ENCODE measurements at regions not wholly inside any gene's neighbourhood (a gene's known extent, or its start where the extent isn't known, plus 50 kb on each side); places are given as distances from the start of the nearest gene placed in this dataset.
A peak's percentile ranks its signal among the peaks of the same experiment; 100 is the strongest.

DNA sequence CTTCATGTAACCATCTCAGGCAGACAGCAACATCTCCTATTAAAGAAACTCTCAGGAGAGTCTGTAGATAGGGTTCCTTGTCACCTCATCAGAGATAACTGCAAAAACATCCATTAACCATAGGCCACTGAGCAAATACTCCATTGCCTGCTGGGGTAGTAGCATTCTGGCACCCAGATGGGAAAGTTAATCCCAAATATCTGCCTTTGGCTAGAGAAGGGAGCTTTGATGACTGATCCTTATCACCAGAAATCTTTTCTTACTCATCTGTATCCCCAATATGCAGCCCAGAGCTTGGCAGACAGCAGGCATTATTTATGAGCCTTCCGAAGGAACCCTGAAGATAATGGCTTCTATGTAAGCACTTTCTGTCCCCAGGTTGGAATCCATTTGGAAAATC is 173.1 kb downstream of the MFSD1 start:
- no peak for DNase-seq

- no peak for DNase-seq
Observed at GRCh38 chr3:158976966-158977365, 175.1 kb downstream of the MFSD1 start.

DNA sequence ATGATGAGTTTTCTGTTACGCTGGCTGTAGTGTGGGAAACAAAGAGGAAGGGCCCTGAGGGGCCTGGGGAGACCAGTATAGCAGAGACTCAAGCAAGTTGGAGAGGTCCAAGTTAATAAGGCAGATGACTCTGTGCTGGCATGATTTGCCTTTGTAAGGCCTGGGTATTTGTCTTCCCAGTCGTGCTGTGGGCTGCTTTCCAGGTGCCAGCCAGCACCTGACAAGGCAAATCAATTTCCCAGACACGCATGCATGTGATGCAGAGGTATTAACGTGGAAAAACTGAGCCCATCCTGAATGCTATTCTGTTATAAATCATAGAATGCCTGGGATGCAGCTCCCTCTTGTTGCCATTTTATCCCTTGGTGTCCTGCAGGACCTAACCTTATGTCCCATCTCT is 175.6 kb downstream of the MFSD1 start:
- no peak for DNase-seq

GRCh38 chr3:158983216-158984099 is 181.6 kb downstream of the MFSD1 start:
- no peak for DNase-seq

- peak; percentile 49 for DNase-seq
Observed at GRCh38 chr3:158991146-158991705, 189.4 kb downstream of the MFSD1 start.

DNA sequence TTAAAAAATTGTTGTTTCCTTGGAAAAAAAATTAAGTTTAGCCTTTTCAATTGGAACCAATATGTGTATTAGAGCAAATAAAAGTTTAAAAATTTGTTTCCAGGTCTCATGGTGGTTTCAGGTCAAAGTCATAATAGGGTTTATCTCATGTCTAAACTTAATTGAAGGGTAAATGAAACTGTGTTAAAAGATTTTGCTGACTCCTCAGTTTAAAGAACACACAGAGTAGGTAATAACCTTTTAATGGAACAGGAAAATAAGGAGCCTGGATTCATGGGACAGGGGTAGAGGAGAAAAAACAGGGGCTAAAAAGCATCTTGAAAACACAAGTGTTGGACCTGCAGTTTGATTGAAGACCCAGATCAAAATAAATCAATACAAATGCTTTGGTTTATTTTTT is 190.6 kb downstream of the MFSD1 start:
- no peak for DNase-seq

DNA sequence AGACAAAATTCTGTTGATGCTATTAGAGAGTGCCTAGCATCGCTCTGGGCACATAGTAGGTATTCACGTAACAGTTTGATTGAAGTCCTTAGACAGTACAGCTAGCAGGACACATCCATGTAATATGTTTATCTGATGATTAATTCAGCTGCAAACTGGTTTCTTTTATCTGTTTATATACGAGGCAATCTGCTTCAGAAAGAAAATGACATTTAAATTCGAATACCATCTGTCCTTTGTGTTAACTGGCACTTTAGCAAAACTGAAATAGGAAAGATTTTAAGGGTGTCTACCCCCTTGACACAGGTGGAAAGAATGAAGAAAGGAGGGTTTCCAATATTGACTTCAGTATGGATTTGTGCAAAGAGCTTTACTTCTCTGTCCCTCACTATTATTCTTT is 192.5 kb downstream of the MFSD1 start:
- no peak for DNase-seq

DNA sequence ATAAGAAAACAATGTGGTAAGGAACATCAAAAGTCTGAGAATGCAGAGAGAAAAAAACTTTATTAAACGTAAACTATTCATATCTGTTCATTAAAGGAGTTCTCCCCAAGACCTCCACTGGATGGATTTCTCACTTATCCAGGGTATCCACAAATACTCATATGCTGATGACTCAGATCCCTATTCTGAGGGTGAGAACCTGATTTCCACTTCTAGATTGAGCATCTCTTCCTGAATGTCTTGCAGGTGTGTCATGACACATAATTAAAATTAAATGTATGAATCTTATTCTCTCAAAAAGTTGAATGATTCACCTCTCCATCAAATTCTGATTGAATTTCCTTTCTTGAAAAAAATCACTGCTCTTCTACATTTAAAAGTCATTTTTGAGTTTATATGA is 199.9 kb downstream of the MFSD1 start:
- DNase-seq, result no peak

DNA sequence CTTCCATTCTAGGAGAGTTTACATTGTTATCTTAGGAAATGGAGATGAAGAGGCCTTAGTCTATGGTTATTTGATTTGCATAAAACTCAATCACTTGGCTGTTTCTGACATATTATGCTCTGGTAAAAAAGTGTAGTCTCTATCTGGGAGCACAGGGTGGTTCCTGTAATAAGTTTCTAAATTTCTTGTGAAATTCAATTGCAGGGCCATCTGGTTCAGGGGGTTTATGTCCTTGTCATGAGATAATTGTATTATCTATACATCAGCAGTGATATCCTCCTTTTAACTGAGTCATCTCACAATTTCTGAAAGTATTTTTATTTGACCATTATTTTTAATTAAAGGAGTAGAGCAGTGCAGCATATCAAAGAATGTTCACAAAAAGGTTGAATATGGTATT is 203.3 kb downstream of the MFSD1 start:
- no peak for DNase-seq

DNA sequence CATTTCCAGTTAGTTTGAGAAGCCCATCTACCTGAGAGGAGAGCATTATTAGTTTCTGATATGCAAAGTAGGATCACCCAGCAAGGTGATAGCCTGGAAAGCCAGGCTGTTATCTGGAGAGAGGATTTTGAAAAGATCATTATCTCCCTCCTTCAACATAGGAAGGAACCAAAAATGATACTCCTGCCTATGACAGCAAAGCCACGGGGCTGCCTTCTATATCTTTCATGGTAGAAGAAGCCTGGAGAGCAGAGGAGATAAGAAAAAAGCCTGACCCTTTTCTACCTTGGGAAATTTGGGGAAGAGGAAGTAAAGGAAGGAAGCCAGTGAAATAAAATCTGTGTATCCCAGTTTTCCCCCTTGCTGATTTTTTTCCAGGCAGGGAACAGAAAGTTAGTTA is 205.5 kb downstream of the MFSD1 start:
- DNase-seq, result no peak

GRCh38 chr3:159008401-159008800 is 206.5 kb downstream of the MFSD1 start:
- DNase-seq, result no peak

DNA sequence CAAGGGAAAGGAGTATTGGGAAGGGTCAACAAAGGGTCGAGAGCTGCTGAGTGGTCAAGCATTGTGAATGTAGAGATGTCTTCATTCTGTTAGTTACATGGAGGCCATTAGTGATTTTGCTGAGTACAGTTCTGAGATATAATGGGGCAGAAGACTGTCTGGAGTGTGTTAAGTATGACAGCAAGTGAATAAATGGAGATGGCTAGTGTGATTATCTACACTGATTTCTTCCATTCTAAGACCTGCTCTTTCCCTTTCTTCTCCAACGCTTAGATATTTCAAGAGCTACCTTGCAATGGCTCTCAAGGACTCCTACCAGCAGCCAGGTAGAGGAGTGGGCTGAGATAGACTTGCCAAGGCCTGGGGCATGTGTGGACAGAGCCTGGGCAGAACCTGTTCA is 216.5 kb downstream of the MFSD1 start:
- no peak for DNase-seq

GRCh38 chr3:159025733-159026132 is 223.9 kb downstream of the MFSD1 start:
- DNase-seq, result no peak

GRCh38 chr3:159026510-159026909 is 224.7 kb downstream of the MFSD1 start:
- no peak for DNase-seq

DNA sequence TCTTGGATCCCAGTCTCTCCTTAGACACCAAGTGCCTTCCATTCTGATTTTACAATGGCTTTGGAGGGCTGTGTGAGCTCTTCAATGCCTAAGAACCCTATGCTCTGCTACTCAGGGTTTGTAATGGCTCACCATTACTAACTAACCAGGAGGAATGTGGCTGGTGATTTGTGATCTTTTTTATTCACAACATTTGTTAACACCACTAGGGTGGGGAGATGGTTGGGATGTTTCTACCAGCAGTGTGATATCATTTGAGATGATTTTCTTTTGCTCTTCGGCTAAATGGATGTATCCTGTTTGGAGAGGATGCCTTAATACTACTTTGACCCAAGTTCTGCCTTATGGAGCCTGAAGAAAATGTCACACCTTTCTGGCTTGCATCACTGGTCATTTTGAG is 226.9 kb downstream of the MFSD1 start:
- DNase-seq, result no peak

DNA sequence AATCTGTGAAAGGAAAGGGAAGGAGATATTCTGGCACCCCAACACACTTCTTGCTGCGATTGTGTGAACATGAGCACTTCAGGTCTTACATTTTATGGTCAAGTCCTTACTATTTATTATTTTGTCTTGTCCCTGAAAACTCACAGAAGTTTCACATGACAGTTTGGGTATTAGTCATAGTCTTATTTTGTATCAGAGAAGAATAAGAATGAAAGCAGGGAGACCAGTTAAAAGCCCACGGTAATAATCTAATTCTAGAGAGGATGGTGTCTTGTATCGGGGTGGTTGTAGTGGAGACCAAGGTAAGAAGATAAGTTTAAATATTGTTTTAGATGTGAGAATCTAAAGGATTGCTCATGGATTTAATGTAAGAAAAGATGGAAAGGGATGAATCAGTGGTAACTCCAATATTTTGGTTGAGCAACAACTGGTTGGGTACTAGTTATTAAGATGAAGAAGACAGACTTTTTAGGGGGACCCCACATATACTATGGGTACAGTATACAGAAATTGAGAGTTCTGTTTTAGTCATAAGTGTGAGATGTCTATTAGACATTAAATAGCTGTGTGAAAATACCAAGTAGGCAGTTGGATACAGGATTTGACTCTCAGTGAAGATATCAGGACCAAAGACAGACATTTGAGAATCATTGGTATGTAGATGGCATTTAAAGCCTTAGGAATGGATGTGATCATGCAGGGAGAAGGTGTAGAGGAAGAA is 227.6 kb downstream of the MFSD1 start:
- no peak for DNase-seq

DNA sequence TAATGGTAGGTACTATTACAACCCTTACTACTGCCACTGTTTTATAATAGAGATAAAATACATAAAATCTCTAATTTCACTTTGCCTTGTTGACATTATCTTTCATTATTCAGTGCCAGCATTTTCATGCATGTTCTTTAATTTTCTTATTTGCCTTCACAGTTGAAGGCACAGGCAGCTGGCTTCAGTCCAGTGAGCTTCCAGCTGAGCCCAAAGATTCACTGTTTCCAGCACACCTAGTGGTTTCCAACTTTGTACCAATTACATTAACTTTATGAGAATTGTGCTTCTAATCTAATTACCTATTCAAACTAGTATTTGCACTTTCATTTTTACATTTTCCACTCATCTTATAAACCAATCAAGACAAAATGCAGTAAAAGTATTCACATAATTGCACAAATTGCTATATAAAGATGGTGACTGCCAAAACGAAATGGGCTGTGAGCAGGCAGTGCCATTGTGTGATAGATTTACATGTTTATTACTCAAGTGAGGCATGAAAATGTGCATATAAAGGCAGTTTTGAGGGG is 228.3 kb downstream of the MFSD1 start:
- no peak for DNase-seq

GRCh38 chr3:159030886-159031679 is 229.2 kb downstream of the MFSD1 start:
- no peak for DNase-seq

GRCh38 chr3:159032311-159032710 is 230.5 kb downstream of the MFSD1 start:
- DNase-seq, result no peak

DNA sequence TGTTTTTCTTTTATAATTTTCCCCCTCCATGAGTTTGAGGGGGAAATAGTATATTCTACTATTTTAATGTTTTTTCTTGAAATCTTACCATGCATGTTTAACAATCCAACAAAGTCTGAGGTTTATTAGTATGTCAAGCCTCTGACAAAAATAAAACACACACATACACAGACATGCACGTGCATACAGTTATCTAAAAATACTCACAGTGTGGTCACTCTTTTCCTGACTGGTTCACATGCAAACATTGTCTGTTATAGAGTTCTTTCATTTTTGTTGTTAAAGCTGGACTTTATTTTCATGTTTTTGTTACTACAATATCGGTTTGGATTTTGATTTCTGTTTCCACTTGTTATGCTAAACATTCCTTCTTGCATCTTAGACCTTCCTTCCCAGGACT is 236.6 kb downstream of the MFSD1 start:
- no peak for DNase-seq

- no peak for DNase-seq
Observed at GRCh38 chr3:159039286-159039685, 237.4 kb downstream of the MFSD1 start.

DNA sequence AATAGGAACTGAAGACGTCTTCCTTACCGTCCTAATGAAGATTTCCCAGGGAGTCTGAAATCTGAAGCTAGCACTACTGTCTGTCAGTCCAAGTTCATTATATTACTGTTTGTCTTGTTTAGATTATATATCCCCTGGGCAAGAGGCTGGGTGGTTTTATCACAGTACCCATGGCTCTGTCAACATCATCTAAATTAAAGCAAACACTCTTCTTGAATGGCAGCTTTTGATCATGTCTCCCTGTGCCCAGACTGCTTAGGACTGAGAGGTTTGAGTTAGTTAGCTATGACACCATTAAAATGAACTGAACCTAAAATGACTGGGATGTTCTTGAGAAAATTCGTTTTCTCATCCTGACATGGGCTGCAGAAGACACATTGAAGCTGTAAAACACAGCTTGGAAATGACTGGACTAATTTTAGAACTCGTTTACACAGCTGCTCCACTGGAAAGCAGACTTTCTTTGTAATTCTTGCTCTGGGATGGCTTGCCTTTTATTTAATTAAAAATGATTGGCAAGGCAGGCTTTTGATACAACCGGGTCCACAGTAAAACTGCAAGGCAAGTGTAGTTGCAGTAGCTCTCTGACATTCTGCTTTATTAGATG is 243.5 kb downstream of the MFSD1 start:
- peak; percentile 43 for DNase-seq

- no peak for DNase-seq
Observed at GRCh38 chr3:159047361-159047760, 245.5 kb downstream of the MFSD1 start.
